ENCODE measurements at regions not wholly inside any gene's neighbourhood (a gene's known extent, or its start where the extent isn't known, plus 50 kb on each side); places are given as distances from the start of the nearest gene placed in this dataset.

GRCh38 chr15:72915843-72916242 lies 132.3 kb upstream of the ADPGK start:
- TF ChIP-seq POLR2A (IDR thresholded peaks at IDR 0.05) (no peak), CTCF (IDR thresholded peaks at IDR 0.05) (no peak), POLR2AphosphoS5 (IDR thresholded peaks at IDR 0.05) (no peak)

All from breast epithelium (tissue), 3 donors.